Tibial nerve (tissue), 4 donors: ENCODE measurements at regions not wholly inside any gene's neighbourhood (a gene's known extent, or its start where the extent isn't known, plus 50 kb on each side); places are given as distances from the start of the nearest gene placed in this dataset.

Source experiments
- EP300 ChIP-seq, 2 donors: sonication (generic); formaldehyde crosslinking; IDR thresholded peaks; one replicate each; pipeline ENCODE4 v1.6.1; 2017; ENCODE audit warnings: antibody characterized with exemption in 2 of 2, mild to moderate bottlenecking in 1 of 2
- POLR2A ChIP-seq, 2 donors: fragments of 450-650 bp; IDR thresholded peaks; one replicate each; pipeline ENCODE4 v1.6.1; 2017; ENCODE audit warnings: antibody characterized with exemption in 2 of 2, mild to moderate bottlenecking in 2 of 2, moderate library complexity in 2 of 2
- TF ChIP-seq, protein P1 (sequence below), 5 experiments: fragments of 200-600 bp in 3 of 5; fragments of 450-650 bp in 2 of 5; sonication (generic) in 3 of 5; IDR thresholded peaks; one replicate each; pipeline ENCODE4 v1.5.1; 2016 to 2019; ENCODE audit warnings: antibody characterized with exemption in 5 of 5, mild to moderate bottlenecking in 3 of 5, moderate library complexity in 2 of 5

DNA sequence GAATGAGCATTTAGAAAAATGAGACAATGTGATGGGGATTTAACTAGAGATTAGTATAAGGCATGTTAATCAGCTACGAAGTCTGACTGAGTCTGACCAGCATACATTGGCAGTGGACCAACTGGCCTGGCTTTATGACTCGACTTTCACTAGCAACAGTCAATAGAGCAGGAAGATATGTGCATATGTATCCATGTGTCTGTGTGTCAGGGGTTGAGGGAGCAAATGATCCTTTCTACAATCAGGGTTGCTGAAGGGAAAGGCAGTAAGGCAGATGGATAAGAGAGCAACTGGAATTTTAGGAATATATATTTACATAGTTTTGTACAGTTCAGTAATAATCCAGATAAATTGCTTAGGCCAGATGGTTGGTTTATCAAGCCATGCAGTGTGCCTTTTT, 645.6 kb downstream of the PLA2G4A start:
- TF ChIP-seq, protein P1, sequence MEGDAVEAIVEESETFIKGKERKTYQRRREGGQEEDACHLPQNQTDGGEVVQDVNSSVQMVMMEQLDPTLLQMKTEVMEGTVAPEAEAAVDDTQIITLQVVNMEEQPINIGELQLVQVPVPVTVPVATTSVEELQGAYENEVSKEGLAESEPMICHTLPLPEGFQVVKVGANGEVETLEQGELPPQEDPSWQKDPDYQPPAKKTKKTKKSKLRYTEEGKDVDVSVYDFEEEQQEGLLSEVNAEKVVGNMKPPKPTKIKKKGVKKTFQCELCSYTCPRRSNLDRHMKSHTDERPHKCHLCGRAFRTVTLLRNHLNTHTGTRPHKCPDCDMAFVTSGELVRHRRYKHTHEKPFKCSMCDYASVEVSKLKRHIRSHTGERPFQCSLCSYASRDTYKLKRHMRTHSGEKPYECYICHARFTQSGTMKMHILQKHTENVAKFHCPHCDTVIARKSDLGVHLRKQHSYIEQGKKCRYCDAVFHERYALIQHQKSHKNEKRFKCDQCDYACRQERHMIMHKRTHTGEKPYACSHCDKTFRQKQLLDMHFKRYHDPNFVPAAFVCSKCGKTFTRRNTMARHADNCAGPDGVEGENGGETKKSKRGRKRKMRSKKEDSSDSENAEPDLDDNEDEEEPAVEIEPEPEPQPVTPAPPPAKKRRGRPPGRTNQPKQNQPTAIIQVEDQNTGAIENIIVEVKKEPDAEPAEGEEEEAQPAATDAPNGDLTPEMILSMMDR (IDR thresholded peaks at IDR 0.05) = no peak
- TF ChIP-seq POLR2A (IDR thresholded peaks at IDR 0.05) = no peak
- TF ChIP-seq EP300 (IDR thresholded peaks at IDR 0.05) = no peak
